HepG2 (cell line): ENCODE measurements at regions not wholly inside any gene's neighbourhood (a gene's known extent, or its start where the extent isn't known, plus 50 kb on each side); places are given as distances from the start of the nearest gene placed in this dataset.

Experiments
- ATAC-seq: fragments of 200-7000 bp; cut with Tn5 transposase; 3 replicates; pipeline ENCODE4 v1.9.1; 2020; ENCODE audit warnings: mild to moderate bottlenecking, moderate library complexity
- BruUV-seq: library from RNA; stranded (reverse); fragments of 400-500 nt; replicated peaks from 2 replicates; lab custom pipeline; 2021; lab: Mats Ljungman, UMichigan
- CTCF ChIA-PET: fragments of 300-600 bp; formaldehyde crosslinking; extraction: SDS; loops from one replicate; lab custom pipeline; 2021; ENCODE audit warnings: low total read pairs, inconsistent platforms, low intra/inter-chr PET ratio; lab: Yijun Ruan, JAX
- POLR2A ChIA-PET: fragments of 350-600 bp; sonication (Branson Sonifier 250); formaldehyde crosslinking; loops from one replicate; lab custom pipeline; 2020; ENCODE audit warnings: antibody characterized with exemption, inconsistent platforms; lab: Yijun Ruan, JAX
- DNase-seq: peaks from one replicate; pipeline ENCODE4 v3.0.0-alpha.2; 2015; ENCODE audit warnings: low spot score
- FAIRE-seq: peaks from 3 replicates; lab custom pipeline; 2011; peaks lifted over from hg19 to GRCh38; lab: Jason Lieb, UNC
- H2AFZ ChIP-seq: one replicate; pipeline ENCODE4 v1.6.1; 2011; ENCODE audit warnings: low read length, inconsistent platforms
- H3K27ac ChIP-seq: fragments of 300-600 bp; 3 replicates; pipeline ENCODE4 v1.8.0; 2011; ENCODE audit warnings: mixed run types, mild to moderate bottlenecking, mixed read lengths, low read length, inconsistent platforms; ENCODE audit not compliant: insufficient read depth; ENCODE audit errors: extremely low read length
- H3K27me3 ChIP-seq, 2 experiments: fragments of 200-600 bp in 1 of 2; 2 replicates in 1 of 2; 3 replicates in 1 of 2; pipeline versions ENCODE4 v1.6.0 to v1.8.0; 2011; ENCODE audit warnings: low read length in 2 of 2, mild to moderate bottlenecking in 2 of 2, moderate library complexity in 2 of 2, inconsistent platforms in 1 of 2; ENCODE audit not compliant: insufficient read depth in 2 of 2, control insufficient read depth in 1 of 2
- H3K36me3 ChIP-seq, 2 experiments: fragments of 200-600 bp in 1 of 2; replicated peaks in 1 of 2; 2 replicates in 1 of 2; 3 replicates in 1 of 2; pipeline versions ENCODE4 v1.5.1 to v1.8.0; 2011; ENCODE audit warnings: low read length in 2 of 2, inconsistent platforms in 1 of 2; ENCODE audit not compliant: insufficient read depth in 2 of 2, control insufficient read depth in 1 of 2
- H3K4me1 ChIP-seq: 2 replicates; pipeline ENCODE4 v1.5.1; 2012; ENCODE audit warnings: low read length, inconsistent platforms; ENCODE audit not compliant: insufficient read depth
- H3K4me2 ChIP-seq: 2 replicates; pipeline ENCODE4 v1.6.0; 2011; ENCODE audit warnings: low read depth, low read length, inconsistent platforms
- H3K4me3 ChIP-seq, 3 experiments: fragments of 200-600 bp in 1 of 3; sonication (generic), shearing (Covaris generic) in 1 of 3; replicated peaks in 1 of 3; 2 replicates each; pipeline ENCODE4 v1.5.1; 2011 to 2016; ENCODE audit warnings: low read length in 3 of 3, inconsistent platforms in 2 of 3, low read depth in 2 of 3, mild to moderate bottlenecking in 2 of 3, control low read depth in 1 of 3, mixed read lengths in 1 of 3; ENCODE audit not compliant: insufficient read depth in 1 of 3
- H3K79me2 ChIP-seq: one replicate; pipeline ENCODE4 v1.6.1; 2011; ENCODE audit warnings: low read length, inconsistent platforms; ENCODE audit not compliant: insufficient read depth
- H3K9ac ChIP-seq: 2 replicates; pipeline ENCODE4 v1.6.0; 2011; ENCODE audit warnings: mild to moderate bottlenecking, low read depth, low read length, inconsistent platforms; ENCODE audit not compliant: insufficient read depth
- H3K9me3 ChIP-seq: 2 replicates; pipeline ENCODE4 v1.5.1; 2012; ENCODE audit warnings: mild to moderate bottlenecking, low read length
- H4K20me1 ChIP-seq: 2 replicates; pipeline ENCODE4 v1.6.0; 2011; ENCODE audit warnings: inconsistent platforms, mild to moderate bottlenecking, low read length, moderate library complexity; ENCODE audit not compliant: insufficient read depth
- BORCS8-MEF2B ChIP-seq: sonication (generic); formaldehyde crosslinking; IDR thresholded peaks from 2 replicates; pipeline ENCODE4 v1.8.0; 2022; ENCODE audit warnings: mild to moderate bottlenecking, missing genetic modification reagents
- E2F5 ChIP-seq: sonication (generic); formaldehyde crosslinking; conservative IDR thresholded peaks from 2 replicates; pipeline ENCODE4 v1.4.0; 2020; ENCODE audit warnings: missing genetic modification reagents
- GRHL1 ChIP-seq: sonication (generic); formaldehyde crosslinking; conservative IDR thresholded peaks from 2 replicates; pipeline ENCODE4 v1.8.0; 2022; ENCODE audit warnings: missing genetic modification reagents
- HDAC6 ChIP-seq: fragments of 200-600 bp; sonication (generic); IDR thresholded peaks from 2 replicates; pipeline ENCODE4 v1.7.0; 2017; ENCODE audit warnings: mild to moderate bottlenecking, antibody characterized with exemption, low read length, low read depth
- SNAI1 ChIP-seq: sonication (generic); formaldehyde crosslinking; IDR thresholded peaks from 2 replicates; pipeline ENCODE4 v1.5.0; 2020; ENCODE audit warnings: mild to moderate bottlenecking, missing genetic modification reagents, borderline replicate concordance
- ZBTB2 ChIP-seq: sonication (generic); formaldehyde crosslinking; IDR thresholded peaks from 2 replicates; pipeline ENCODE4 v1.8.0; 2022; ENCODE audit warnings: low read depth, missing genetic modification reagents
- ZNF30 ChIP-seq: sonication (generic); formaldehyde crosslinking; IDR thresholded peaks from 2 replicates; pipeline ENCODE4 v1.5.0; 2020; ENCODE audit warnings: mild to moderate bottlenecking, missing genetic modification reagents
- ZNF570 ChIP-seq: sonication (generic); formaldehyde crosslinking; IDR thresholded peaks from 2 replicates; pipeline ENCODE4 v1.4.0; 2020; ENCODE audit warnings: mild to moderate bottlenecking, missing genetic modification reagents, borderline replicate concordance
- WGBS: methylation state at CpG from one replicate; pipeline ENCODE4 v1.1.6; 2017; ENCODE audit warnings: low lambda C conversion rate; 5-methylcytosine and 5-hydroxymethylcytosine counted together
- in situ Hi-C: cut with HindIII; loops from 2 replicates; pipeline ENCODE4 v1.10.0; 2017; ENCODE audit warnings: low pct_unique_long_range_greater_than_20kb; ENCODE audit not compliant: extremely low pct_ligation_motif_present
- intact Hi-C: fragments of 100-400 bp; cut with micrococcal nuclease; formaldehyde crosslinking; loops from one replicate; pipeline ENCODE4 v1.10.0; 2022; ENCODE audit not compliant: unreplicated experiment
- TF ChIP-seq, protein P1 (sequence below): sonication (generic); formaldehyde crosslinking; IDR thresholded peaks from 2 replicates; pipeline ENCODE4 v1.5.1; 2020; ENCODE audit warnings: missing genetic modification reagents, mild to moderate bottlenecking, borderline replicate concordance

- intact Hi-C loops, result no loop called here
- H3K4me1 ChIP-seq, result no peaks in the 10 kb centered on the region
- TF ChIP-seq SNAI1 (CRISPR knock-in tag) (no peak), HDAC6 (no peak), BORCS8-MEF2B (no peak), ZBTB2 (CRISPR knock-in tag) (no peak), E2F5 (CRISPR knock-in tag) (no peak), ZNF570 (no peak), ZNF30 (CRISPR knock-in tag) (no peak), GRHL1 (CRISPR knock-in tag) (no peak)
- TF ChIP-seq, protein P1, sequence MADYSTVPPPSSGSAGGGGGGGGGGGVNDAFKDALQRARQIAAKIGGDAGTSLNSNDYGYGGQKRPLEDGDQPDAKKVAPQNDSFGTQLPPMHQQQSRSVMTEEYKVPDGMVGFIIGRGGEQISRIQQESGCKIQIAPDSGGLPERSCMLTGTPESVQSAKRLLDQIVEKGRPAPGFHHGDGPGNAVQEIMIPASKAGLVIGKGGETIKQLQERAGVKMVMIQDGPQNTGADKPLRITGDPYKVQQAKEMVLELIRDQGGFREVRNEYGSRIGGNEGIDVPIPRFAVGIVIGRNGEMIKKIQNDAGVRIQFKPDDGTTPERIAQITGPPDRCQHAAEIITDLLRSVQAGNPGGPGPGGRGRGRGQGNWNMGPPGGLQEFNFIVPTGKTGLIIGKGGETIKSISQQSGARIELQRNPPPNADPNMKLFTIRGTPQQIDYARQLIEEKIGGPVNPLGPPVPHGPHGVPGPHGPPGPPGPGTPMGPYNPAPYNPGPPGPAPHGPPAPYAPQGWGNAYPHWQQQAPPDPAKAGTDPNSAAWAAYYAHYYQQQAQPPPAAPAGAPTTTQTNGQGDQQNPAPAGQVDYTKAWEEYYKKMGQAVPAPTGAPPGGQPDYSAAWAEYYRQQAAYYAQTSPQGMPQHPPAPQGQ, result no peak
- 3% methylated on average over 3 of the region's 3 CpGs for WGBS
- DNase-seq (no peak), FAIRE-seq (no peak), ATAC-seq (no peak)
- H3K9ac ChIP-seq, result no peak overlapping the region
- no peak overlapping the region for H2AFZ ChIP-seq
- POLR2A ChIA-PET, result no interaction called here
- no TSS peak for BruUV-seq
- no peaks in the 10 kb centered on the region for H3K79me2 ChIP-seq
- no peaks in the 10 kb centered on the region for H4K20me1 ChIP-seq
- no peak overlapping the region for H3K27ac ChIP-seq
- no peak overlapping the region for H3K4me2 ChIP-seq
- in situ Hi-C loops, result no loop called here
- H3K9me3 ChIP-seq, result peaks cover 36% of the 10 kb centered on the region
- no peaks in the 10 kb centered on the region for H3K36me3 ChIP-seq
- H3K27me3 ChIP-seq, result no peaks in the 10 kb centered on the region
- H3K4me3 ChIP-seq, result no peak overlapping the region
- CTCF ChIA-PET, result no interaction called here
Observed at GRCh38 chrX:82692991-82693390, 815.1 kb upstream of the POU3F4 start.
